B cell (primary cell): ENCODE measurements at regions not wholly inside any gene's neighbourhood (a gene's known extent, or its start where the extent isn't known, plus 50 kb on each side); places are given as distances from the start of the nearest gene placed in this dataset.

Experiments used
- EZH2 ChIP-seq: IDR thresholded peaks from 2 replicates; pipeline ENCODE4 v1.6.1; 2012; ENCODE audit warnings: borderline replicate concordance, low read depth, mild to moderate bottlenecking, moderate library complexity, low read length; ENCODE audit not compliant: insufficient read depth, poor library complexity, severe bottlenecking
- TF ChIP-seq, protein P1 (sequence below): fragments of 200-600 bp; IDR thresholded peaks from one replicate; pipeline ENCODE4 v1.8.0; 2022; ENCODE audit warnings: antibody characterized with exemption, mild to moderate bottlenecking

DNA sequence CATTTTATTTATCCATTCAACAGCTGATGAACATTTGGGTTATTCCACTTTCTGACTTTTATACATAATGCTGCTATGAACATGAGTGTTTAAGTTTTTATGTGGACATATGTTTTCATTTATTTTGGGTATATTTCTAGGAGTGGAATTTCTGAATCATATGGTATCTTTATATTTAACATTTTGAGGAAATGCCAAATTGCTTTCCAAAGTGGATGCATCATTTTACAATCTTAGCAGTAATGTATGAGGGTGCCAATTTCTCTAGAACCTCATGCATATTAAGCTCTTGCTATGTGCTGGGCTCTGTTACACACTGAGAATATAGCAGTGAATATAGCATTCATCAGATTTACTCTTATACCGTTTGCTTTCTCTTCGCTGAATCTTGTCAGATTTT is 983.7 kb downstream of the STIM2 start:
- TF ChIP-seq EZH2, result no peak
- TF ChIP-seq, protein P1, sequence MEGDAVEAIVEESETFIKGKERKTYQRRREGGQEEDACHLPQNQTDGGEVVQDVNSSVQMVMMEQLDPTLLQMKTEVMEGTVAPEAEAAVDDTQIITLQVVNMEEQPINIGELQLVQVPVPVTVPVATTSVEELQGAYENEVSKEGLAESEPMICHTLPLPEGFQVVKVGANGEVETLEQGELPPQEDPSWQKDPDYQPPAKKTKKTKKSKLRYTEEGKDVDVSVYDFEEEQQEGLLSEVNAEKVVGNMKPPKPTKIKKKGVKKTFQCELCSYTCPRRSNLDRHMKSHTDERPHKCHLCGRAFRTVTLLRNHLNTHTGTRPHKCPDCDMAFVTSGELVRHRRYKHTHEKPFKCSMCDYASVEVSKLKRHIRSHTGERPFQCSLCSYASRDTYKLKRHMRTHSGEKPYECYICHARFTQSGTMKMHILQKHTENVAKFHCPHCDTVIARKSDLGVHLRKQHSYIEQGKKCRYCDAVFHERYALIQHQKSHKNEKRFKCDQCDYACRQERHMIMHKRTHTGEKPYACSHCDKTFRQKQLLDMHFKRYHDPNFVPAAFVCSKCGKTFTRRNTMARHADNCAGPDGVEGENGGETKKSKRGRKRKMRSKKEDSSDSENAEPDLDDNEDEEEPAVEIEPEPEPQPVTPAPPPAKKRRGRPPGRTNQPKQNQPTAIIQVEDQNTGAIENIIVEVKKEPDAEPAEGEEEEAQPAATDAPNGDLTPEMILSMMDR, result no peak
